ENCODE measurements at regions not wholly inside any gene's neighbourhood (a gene's known extent, or its start where the extent isn't known, plus 50 kb on each side); places are given as distances from the start of the nearest gene placed in this dataset.

DNA sequence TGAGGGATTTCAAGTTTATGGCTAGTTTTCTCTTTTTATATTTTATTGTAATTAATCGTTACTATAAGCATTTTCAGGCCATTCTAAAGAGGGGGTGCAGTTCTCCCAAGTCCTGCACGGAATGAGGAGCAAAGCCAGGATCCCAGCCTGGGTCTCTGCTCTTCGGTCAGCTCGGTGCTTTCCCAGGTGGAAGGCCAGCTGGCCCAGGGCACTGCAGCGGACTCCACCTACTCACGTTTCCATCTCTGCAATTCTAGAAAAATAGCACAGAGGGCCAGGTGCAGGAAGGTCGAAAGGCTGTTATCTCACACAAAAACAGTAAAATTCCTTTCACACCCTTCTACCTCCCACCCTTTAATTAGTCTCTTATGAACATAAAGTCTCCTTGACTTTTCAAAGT lies 59.5 kb upstream of the HES1 start:
- Histone ChIP-seq H3K4me3 (no peak overlapping the region), H3K36me3 (no peaks in the 10 kb centered on the region), H3K4me1 (peaks cover 2 to 4% of the 10 kb centered on the region in 2 donors), H3K9me3 (no peaks in the 10 kb centered on the region), H3K27me3 (no peaks in the 10 kb centered on the region), H3K27ac (no peak overlapping the region)
- DNase-seq (ENCODE audit: low spot score in 2 of 2): no peak
- intact Hi-C loops (cut with DNase I; ENCODE audit: low total_unique reads): loop anchor here (10.0 kb wide), 1 partner anchor 602 kb away; no protein-coding TSS in a partner anchor
- no peak for TF ChIP-seq CTCF (IDR thresholded peaks at IDR 0.05)
- TF ChIP-seq POLR2A (IDR thresholded peaks at IDR 0.05): no peak
- no peak for TF ChIP-seq POLR2AphosphoS5 (IDR thresholded peaks at IDR 0.05)

- Histone ChIP-seq H3K9me3 (no peaks in the 10 kb centered on the region), H3K27ac (no peak overlapping the region), H3K27me3 (no peaks in the 10 kb centered on the region), H3K36me3 (no peaks in the 10 kb centered on the region), H3K4me3 (no peak overlapping the region), H3K4me1 (no peaks in the 10 kb centered on the region)
- intact Hi-C loops (cut with DNase I; ENCODE audit: low total_unique reads): loop anchor here (10.0 kb wide), 1 partner anchor 603 kb away; no protein-coding TSS in a partner anchor
- no peak for DNase-seq (ENCODE audit: low spot score in 2 of 2)
- TF ChIP-seq CTCF (IDR thresholded peaks at IDR 0.05): no peak
- no peak for TF ChIP-seq POLR2AphosphoS5 (IDR thresholded peaks at IDR 0.05)
- TF ChIP-seq POLR2A (IDR thresholded peaks at IDR 0.05): no peak
These were observed 58.3 kb upstream of the HES1 start for GRCh38 chr3:194077602-194078001.

GRCh38 chr3:194078045-194078821 lies 57.7 kb upstream of the HES1 start:
- DNase-seq (ENCODE audit: low spot score in 2 of 2): no peak
- intact Hi-C loops (cut with DNase I; ENCODE audit: low total_unique reads): loop anchor here (10.0 kb wide), 1 partner anchor 603 kb away; no protein-coding TSS in a partner anchor
- no peak overlapping the region for H3K27ac ChIP-seq

DNA sequence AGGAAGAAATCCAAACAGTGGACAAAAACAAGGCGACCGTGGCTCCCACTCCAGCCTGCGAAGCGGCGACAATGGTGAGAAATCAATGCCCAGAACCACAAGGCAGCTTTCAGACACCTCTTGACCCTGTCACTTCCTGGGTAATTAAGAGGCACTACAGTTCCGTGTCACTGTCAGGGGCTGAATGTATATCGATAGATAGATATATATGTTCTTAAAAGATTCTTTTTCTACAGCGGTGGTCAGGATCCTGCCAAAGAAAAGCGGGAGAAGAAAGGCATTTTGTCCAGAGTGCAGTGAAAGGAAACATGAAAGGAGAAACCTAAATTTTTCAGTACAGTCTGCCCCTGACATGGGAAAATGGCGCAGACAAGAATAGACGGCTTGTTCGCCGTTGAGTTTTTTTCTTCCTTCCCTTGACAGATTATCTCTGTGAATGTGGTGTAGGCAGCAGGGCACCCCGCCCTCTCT lies 56.2 kb upstream of the HES1 start:
- Histone ChIP-seq H3K27ac (no peak overlapping the region), H3K27me3 (no peaks in the 10 kb centered on the region), H3K4me3 (no peak overlapping the region), H3K9me3 (no peaks in the 10 kb centered on the region), H3K36me3 (no peaks in the 10 kb centered on the region), H3K4me1 (no peaks in the 10 kb centered on the region)
- no peak for DNase-seq (ENCODE audit: low spot score in 2 of 2)
- TF ChIP-seq POLR2AphosphoS5 (IDR thresholded peaks at IDR 0.05): no peak
- TF ChIP-seq POLR2A (IDR thresholded peaks at IDR 0.05): no peak
- TF ChIP-seq CTCF (IDR thresholded peaks at IDR 0.05): no peak
- intact Hi-C loops (cut with DNase I; ENCODE audit: low total_unique reads): loop anchor here (10.0 kb wide), 1 partner anchor 605 kb away; no protein-coding TSS in a partner anchor

More at GRCh38 chr3:194078045-194078821, 57.7 kb upstream of the HES1 start:
- Histone ChIP-seq H3K27me3 (no peaks in the 10 kb centered on the region), H3K4me1 (no peaks in the 10 kb centered on the region), H3K36me3 (no peaks in the 10 kb centered on the region), H3K4me3 (no peak overlapping the region), H3K9me3 (no peaks in the 10 kb centered on the region)
- TF ChIP-seq CTCF (IDR thresholded peaks at IDR 0.05): no peak
- TF ChIP-seq POLR2AphosphoS5 (IDR thresholded peaks at IDR 0.05): no peak
- no peak for TF ChIP-seq POLR2A (IDR thresholded peaks at IDR 0.05)

DNA sequence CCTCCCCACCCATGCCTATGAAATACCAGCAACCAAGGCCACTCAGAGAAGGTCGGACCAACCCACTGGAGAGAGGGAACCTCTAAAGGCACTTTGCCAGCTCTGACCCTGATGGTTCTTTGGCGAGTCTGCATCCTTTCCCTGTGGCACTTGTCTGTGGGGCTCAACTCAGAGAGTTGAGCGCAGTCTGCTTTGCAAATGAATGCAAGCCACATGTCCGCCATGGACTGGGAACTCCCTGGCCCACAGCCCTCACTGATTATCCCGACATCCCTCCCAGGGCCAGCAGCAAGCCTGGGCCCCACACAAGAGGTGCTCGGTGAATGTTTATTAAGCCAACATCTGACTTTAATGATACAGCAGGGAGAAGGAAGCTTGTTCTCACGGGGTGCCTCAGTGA lies 55.5 kb upstream of the HES1 start:
- Histone ChIP-seq H3K4me1 (no peaks in the 10 kb centered on the region), H3K4me3 (no peak overlapping the region), H3K27ac (no peak overlapping the region), H3K27me3 (no peaks in the 10 kb centered on the region), H3K9me3 (no peaks in the 10 kb centered on the region), H3K36me3 (no peaks in the 10 kb centered on the region)
- no peak for TF ChIP-seq CTCF (IDR thresholded peaks at IDR 0.05)
- DNase-seq (ENCODE audit: low spot score in 2 of 2): no peak
- intact Hi-C loops (cut with DNase I; ENCODE audit: low total_unique reads): no loop called here
